NCI-H748 (cell line): ENCODE measurements at regions not wholly inside any gene's neighbourhood (a gene's known extent, or its start where the extent isn't known, plus 50 kb on each side); places are given as distances from the start of the nearest gene placed in this dataset.

ENCODE experiments used
- DNase-seq: peaks from one replicate; lab custom pipeline; 2025; ENCODE audit not compliant: unreplicated experiment; lab: John Stamatoyannopoulos, UW

DNA sequence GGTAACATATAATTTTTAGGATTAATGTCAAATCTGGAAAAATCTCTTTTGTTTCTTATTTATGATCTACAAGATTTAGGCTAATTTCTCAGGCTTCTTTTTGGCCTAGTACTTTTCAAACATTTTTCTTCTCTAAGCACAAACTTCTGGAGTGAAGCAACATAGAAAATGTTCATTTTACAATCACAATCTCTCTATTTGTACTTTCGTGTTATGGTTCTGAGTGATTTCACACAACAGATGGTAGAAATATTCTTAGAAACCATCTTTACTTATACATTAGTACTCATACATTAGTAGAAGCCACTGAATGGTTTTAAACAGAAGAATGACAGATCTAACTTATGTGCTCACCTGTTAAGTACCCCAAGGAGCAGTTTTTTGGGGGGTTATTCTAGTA is 106.3 kb upstream of the ANO3 start:
- DNase-seq = no peak

DNA sequence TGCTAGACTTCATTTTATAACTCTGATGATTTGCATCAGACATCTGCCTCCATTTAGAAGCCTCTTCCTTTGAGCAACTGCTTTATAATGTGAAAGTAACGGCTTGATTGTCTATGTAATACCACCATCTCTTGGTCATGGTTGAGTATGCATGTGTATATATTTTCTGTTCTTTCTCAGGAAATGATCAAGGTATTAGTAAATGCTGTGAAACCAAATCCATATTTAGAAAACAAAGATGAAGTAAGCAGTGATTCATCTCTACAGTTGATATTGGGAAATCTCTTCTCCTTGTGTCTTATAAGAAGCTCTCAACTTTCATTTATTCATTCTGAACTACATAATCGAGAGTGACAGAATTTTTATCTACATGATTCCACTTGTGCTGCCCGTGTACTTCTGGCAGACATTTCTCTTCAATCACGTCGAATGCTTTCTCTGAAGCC is 104.6 kb upstream of the ANO3 start:
- DNase-seq = no peak

DNA sequence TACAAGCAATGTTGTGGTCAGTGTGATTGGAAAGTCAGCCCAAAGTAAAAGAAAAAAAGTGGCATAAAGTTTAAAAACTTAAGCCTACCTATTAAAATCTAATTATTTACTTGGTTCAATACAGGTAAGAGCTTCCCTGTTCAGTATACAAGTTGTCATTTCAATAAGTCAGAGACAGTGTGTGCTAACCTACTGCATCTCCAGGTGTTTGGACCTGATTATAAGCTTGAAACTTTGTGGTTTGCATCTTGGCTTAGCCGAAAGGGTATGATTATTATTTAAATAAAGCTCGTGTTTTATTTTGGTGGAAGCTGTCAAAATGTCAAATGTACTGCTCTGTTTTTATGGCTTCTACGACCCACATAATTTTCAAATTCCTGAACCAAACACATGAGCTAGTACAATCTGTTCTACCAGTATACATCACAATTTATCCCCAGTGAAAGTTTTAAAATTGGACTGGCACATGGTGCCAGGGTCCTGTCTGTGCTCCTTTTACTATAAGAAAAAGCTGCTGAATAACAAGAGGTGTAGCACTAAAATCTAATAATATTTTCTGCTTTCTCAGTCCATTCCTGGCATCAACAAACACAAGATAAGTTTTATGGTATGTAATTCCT is 103.9 kb upstream of the ANO3 start:
- no peak for DNase-seq

- no peak for DNase-seq
Observed at GRCh38 chr11:26228778-26229177, 103.2 kb upstream of the ANO3 start.

- no peak for DNase-seq
Observed at GRCh38 chr11:26229257-26229656, 102.7 kb upstream of the ANO3 start.

GRCh38 chr11:26229981-26230380 is 101.9 kb upstream of the ANO3 start:
- no peak for DNase-seq

DNA sequence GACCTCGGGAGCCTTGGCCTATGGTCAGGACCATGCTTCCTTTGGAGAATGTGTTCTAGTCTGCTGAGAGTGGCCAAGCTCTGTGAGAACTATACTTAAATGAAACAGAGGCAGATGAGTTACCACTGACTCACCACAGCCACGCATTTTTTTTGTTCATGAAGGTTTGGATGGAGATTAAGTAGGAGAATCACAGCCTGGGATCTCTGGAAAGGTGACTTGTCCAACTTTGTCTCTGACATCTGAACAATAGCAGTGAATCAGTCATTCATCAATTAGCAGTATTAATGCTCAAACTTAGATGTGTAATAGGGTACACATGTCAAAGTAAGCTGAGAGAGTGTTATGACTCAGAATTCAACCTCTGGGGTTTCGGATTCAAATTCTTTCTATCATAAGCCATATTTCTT is 100.7 kb upstream of the ANO3 start:
- no peak for DNase-seq

- DNase-seq = no peak
Observed at GRCh38 chr11:26234451-26234850, 97.5 kb upstream of the ANO3 start.

- no peak for DNase-seq
Observed at GRCh38 chr11:26243426-26243825, 88.5 kb upstream of the ANO3 start.

DNA sequence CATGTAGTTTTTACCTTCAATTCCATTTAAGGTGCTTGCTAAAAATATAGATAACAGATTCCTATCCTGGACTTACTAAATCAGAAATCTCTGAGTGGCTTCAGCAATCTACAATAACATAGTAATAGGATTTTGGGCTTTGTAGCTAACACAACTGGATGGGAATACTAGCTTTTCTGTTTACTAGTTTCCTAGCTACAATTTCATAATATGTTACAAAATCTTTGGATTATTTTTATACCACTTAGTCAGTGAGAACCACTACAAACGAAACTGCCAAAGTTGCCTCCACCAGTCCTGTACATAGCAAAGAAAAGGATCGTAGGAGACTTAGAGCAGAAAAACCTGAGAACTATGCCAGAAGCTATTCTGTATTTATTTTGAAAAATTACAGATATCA is 87.7 kb upstream of the ANO3 start:
- no peak for DNase-seq

DNA sequence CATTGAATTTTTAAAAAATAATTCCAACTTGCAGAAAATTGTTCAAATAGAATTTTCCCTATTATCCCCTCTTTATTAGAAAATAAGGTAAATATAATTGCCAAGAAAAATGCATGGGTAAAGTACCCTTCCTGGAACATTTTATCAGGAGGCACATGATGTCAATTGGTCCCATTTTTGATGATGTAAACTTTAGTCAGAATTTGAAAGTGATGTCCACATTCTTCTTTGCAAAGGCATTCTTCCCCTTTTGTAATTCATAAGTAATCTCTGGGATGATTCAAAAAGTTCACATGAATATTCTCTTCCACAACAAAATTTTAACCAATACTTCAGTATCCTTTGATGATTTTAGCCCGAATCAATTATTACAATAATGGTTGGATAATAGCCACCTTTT is 86.9 kb upstream of the ANO3 start:
- DNase-seq = no peak

- DNase-seq = no peak
Observed at GRCh38 chr11:26247340-26247739, 84.6 kb upstream of the ANO3 start.

DNA sequence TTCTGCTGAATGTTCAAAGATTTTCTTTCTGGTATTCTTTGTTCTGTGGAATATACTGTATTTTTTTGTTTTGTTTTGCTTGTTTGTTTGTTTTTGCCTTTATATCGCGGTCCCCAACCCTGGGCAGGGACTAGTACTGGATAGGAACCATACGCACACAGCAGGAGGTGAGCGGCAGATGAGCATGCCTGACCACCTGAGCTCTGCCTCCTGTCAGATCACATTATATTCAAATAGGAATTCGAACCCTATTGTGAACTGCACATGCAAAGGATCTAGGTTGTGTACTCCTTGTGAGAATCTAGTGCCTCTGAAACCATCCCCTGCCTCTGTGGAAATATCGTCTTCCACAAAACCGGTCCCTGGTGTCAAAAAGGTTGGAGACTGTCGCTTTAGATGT is 83.3 kb upstream of the ANO3 start:
- DNase-seq = no peak

- DNase-seq = no peak
Observed at GRCh38 chr11:26254378-26254777, 77.6 kb upstream of the ANO3 start.

GRCh38 chr11:26263769-26264168 is 68.2 kb upstream of the ANO3 start:
- no peak for DNase-seq

DNA sequence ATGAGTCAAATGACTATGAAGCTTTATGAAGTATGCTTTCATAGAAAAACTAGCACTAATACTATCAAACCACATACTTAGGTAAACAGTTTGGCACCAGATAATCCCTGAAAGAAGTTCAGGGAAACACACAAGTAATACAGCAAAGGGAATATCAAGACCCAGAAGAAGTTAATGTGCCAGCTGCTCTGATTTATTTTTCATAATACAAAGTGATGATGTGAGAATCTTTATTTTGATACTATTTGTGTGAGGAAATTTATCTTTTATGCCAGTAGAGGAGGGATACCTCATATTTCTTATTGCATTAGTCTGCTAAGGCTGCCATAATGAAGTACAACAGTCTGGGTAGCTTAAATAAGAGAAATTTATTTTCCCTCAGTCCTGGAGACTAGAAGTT is 67.7 kb upstream of the ANO3 start:
- DNase-seq = no peak

- no peak for DNase-seq
Observed at GRCh38 chr11:26268980-26269660, 62.8 kb upstream of the ANO3 start.

DNA sequence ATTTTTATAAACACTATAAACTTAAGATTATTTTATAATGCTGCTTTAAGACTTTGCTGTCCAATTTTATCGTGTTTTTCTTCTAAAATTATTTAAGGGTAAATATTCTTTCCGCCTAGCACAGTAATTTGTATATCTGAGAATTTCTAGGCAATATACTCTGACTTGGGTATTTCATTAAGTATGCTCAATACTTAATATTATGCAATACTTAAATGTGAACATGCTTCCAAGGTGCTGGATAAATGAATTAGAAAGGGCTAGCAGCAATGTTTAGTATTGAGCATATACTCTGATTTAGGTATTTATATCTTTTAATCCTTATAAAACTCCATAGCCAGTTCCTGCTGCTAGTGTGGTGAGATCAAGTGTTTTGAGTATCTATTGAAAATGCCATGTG is 60.3 kb upstream of the ANO3 start:
- DNase-seq = no peak

GRCh38 chr11:26276798-26277424 is 55.0 kb upstream of the ANO3 start:
- peak; percentile 56 for DNase-seq

DNA sequence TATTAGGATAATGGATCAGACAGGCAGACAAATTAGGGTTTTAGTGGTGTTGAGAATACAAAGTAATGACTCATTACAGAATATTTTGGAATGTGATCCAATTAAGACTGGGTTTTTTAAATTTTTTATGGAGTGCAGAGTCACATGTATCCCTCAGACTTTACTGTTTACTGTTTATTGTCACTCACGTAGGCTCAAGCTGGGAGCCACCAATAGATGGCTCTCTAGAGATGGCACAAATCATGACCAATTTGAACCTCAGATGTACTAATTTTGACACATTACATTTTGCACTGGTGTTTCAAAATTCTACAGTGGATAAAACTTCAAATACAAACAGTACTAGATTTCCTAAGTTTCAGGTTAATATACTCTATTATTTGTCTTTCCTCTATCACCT is 53.6 kb upstream of the ANO3 start:
- no peak for DNase-seq
